Fibroblast of skin of left quadriceps (primary cell): ENCODE measurements at regions not wholly inside any gene's neighbourhood (a gene's known extent, or its start where the extent isn't known, plus 50 kb on each side); places are given as distances from the start of the nearest gene placed in this dataset.
"Not testable (repeated sequence)": the region's sequence is repeated elsewhere in the genome, so short reads cannot be mapped to it uniquely, and the experiment has no call there.

Experiments used
- DNase-seq, 2 experiments: peaks; one replicate each; pipeline ENCODE4 v3.0.0-alpha.2; 2013; ENCODE audit warnings: low read depth in 2 of 2

- DNase-seq, result not testable (repeated sequence)
Measured at GRCh38 chr13:84775920-84776319, 893.6 kb upstream of the SLITRK1 start.

DNA sequence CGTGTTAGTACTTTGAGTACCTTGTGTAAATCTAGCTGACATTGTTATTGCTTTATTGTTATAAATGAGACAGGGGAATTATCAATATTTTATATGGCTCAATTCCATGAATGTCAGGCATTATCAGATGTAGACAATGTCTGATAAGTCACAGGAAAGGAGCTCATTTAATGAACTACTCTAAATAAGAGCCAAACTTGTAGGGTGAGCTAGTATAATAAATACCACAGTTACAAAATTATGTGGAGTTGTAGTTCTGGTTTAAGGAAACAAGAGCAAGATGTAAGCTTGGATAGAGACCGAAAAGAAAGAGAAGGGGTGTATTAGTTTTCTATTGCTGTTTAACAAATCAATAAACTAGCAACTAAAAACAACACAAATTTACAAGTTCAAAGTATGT, 891.8 kb upstream of the SLITRK1 start:
- DNase-seq, result no peak

GRCh38 chr13:84760956-84761355, 878.7 kb upstream of the SLITRK1 start:
- no peak for DNase-seq

DNA sequence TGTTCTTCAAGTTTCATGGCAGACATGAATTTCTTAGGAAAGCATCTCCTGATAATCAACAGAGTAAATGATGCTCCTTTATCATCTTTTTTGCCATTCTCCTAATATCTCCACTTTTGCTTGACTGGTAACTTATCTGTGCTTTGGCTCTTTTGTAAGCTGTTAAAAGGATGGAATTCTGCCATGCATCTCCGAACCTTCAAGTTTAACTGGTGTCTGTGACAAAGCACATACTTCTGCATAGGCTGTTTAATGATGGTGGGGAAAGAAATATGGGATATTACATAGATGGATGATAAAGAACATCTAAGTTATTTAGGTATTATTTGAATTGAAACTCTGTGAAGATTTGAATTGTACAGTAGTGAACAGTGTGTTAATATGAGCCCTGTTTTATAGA, 866.9 kb upstream of the SLITRK1 start:
- no peak for DNase-seq

- DNase-seq, result no peak
Measured at GRCh38 chr13:84745051-84745551, 862.8 kb upstream of the SLITRK1 start.

DNA sequence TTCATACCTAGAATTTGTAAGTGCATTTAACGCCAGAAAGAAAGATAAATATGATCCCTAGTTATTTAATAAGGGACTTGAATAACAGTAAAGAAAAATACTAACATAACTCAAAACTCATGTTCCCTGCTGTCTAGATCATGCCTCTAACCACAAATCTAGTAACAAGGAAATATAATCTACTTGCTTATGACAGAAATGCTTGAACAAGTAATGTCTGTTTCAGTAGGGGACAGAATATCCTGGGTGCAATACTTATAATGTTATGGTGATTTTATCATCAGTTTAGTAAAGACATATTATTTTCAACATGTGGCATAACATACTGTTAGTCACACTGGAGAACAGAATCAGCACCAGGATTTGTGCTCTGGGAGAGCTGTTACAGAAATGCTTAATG, 861.9 kb upstream of the SLITRK1 start:
- no peak for DNase-seq

GRCh38 chr13:84741253-84741652, 859.0 kb upstream of the SLITRK1 start:
- no peak for DNase-seq

GRCh38 chr13:84739021-84739420, 856.7 kb upstream of the SLITRK1 start:
- no peak for DNase-seq

DNA sequence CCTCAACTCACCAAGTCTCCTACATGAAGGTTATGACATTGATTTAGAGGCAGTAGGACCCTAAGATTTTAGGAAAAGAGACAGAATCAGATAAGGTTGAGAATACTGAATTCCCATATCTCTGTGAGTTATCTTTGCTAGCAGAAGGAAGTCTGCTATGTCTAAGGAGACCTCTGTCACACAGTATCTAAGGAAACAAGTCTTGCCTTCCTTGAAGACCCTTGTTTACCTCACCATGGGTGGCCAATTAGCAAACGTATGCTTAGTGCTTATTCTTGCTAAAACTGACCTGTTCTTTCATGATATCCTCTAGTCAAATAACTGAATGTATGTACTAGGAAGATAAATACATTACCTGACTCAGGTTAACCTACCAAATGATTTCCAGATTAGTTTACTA, 855.4 kb upstream of the SLITRK1 start:
- DNase-seq, result no peak

DNA sequence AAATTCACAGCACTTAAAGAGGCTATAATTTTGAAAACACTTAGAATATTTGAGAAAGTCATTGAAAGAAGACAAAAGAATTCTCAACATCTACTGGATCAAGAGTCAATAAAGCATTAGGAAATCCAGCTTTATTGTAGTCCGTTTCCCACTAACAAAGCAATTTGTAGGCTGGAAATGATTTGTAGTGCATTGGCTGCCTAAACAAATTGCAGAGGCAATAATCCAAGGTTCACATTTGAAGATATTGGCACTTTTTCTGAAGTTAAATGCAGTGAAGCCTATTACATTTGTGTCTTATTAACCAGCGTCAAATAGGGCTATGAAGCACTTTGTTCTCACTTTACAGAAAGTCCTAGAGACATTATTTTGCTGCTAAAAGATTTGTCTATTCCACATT, 848.1 kb upstream of the SLITRK1 start:
- DNase-seq, result no peak

- DNase-seq, result no peak
Measured at GRCh38 chr13:84705982-84706710, 823.9 kb upstream of the SLITRK1 start.

GRCh38 chr13:84702174-84702573, 819.9 kb upstream of the SLITRK1 start:
- DNase-seq, result no peak

- not testable (repeated sequence) for DNase-seq
Measured at GRCh38 chr13:84697591-84697990, 815.3 kb upstream of the SLITRK1 start.

DNA sequence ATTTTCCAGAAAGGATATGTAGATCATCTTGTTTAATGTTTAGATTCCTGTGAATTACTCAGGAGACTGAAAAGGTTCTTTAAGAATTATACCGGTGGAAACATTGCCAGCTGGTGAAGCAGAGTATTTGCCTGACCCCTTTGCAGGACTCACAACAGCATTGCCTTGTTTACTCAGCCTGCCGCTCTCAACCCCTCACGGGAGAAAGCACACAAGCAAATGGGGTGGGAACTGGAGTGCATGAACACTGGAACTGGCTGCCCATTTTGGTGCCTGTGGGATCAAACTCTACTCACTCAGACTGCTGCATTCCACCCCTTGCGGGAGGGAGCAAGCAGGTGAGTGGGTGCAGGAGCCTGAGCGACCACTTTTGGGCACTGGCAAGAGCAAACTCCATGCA, 804.7 kb upstream of the SLITRK1 start:
- DNase-seq, result no peak

GRCh38 chr13:84686458-84686857, 804.2 kb upstream of the SLITRK1 start:
- no peak for DNase-seq

DNA sequence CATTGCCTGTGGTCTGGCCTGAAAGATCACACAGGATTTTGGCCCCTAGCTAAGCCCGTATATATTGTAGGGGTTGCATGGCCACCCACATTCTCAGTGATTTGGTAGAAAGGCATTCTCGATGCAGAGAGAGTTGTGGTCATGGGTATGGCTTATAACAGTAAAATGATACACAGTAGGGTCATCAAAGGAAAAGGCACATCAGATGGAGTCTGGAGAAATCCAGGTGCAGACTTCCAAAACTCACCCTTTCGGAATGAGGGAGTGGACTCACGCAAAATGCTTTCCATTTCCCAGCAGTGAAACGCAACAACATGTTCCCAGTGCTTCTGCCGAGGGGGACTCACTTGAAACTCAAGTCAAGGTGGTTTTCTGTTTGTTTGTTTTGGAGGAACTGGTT, 802.5 kb upstream of the SLITRK1 start:
- DNase-seq, result no peak

DNA sequence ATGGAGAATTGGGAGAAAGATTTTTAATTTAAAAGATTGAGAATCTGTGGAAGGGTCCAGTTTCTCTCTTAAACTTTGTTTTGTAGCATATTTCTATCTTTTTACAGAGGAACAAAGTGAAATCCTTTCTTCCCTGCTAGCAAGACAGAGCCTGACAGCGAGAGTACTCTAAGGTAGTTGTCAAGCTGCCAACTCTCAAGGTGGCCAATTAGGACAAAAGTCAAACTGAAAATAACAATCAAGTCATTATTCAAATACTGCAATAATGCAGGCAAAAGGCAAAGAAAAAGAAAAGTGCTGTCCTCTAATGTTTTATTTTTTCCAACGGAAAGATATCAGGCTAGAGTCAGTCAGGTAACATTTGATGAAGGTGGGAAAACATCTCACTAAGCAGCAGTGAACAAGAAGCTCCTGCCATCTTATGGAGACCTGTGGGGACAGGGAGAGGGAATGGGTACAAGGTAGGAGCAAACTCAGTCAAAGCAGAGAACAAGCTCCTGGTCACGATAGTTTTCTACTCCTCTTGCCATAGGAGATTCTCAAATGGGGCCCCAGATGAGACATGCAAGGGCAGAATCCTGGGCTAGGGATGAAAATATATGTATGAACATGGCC, 801.9 kb upstream of the SLITRK1 start:
- no peak for DNase-seq

GRCh38 chr13:84683448-84683847, 801.2 kb upstream of the SLITRK1 start:
- DNase-seq, result no peak

GRCh38 chr13:84677836-84678235, 795.6 kb upstream of the SLITRK1 start:
- DNase-seq, result no peak

DNA sequence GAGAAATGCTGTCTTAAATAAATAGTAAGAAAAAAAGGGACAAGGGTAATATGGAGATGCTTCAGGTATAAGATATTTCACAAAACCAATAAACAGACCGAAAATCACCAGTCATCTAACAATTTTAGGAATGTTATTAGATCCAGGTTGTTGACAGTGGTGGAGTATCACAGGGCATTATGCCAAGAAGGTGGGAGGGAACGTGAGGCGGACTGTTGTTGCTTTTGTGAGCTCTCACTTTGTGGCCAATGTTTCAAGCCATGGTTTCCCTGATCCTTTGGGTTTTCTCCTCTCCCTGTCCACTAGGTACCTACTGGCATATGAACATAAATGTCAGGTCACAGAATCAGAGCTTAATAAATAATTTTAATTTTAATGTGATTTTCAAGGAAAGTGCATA, 790.3 kb upstream of the SLITRK1 start:
- DNase-seq, result no peak

- DNase-seq, result no peak
Measured at GRCh38 chr13:84670245-84670644, 788.0 kb upstream of the SLITRK1 start.

DNA sequence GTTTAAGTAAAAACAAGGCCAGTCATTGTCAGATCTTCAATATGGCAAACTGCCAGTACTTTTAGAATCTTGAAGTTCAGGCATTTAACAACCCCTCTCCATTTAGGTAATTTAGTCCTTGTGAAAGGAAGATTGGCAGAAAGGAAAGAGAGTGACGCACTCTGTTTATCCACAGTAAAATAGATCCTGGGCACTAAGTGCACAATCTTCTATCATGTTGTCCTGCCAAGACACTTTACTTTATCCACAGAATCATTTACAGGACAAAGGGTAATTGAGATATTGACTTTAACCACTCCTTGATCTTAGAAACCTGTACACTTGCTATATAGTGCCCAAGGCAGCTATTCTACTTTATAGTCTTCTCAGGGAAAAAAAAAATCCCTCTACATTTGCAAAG, 786.4 kb upstream of the SLITRK1 start:
- no peak for DNase-seq

GRCh38 chr13:84662491-84662890, 780.2 kb upstream of the SLITRK1 start:
- DNase-seq, result no peak

DNA sequence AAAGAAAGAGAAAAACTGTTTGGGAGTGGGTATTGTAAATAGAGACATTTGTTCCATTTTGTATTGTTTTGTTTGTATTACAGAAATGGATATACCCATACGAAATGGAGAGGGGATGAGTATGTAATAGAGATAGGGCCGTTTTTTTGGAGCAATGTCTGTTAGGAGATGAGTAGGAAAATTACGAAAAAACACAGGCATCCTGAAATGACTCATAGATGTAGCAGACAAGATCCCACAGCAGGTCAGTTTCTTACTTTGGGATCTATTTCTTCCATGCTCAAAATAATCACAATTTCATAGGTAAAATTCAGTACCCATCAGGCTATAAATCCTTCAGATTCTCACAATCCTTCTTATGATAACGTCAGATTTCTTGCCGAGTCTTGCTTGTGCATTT, 779.4 kb upstream of the SLITRK1 start:
- DNase-seq, result no peak
